DND-41 (cell line): ENCODE measurements at regions not wholly inside any gene's neighbourhood (a gene's known extent, or its start where the extent isn't known, plus 50 kb on each side); places are given as distances from the start of the nearest gene placed in this dataset.

Experiments
- CTCF ChIP-seq: IDR thresholded peaks from 2 replicates; pipeline ENCODE4 v1.5.1; 2012; ENCODE audit warnings: borderline replicate concordance, low read length, moderate library complexity, mild to moderate bottlenecking; ENCODE audit not compliant: poor library complexity, severe bottlenecking; ENCODE audit errors: extremely low read depth
- EZH2 ChIP-seq: IDR thresholded peaks from 3 replicates; pipeline ENCODE4 v1.6.1; 2012; ENCODE audit warnings: borderline replicate concordance, low read depth, mild to moderate bottlenecking, moderate library complexity, low read length, inconsistent platforms; ENCODE audit not compliant: severe bottlenecking

- no peak for TF ChIP-seq CTCF
- TF ChIP-seq EZH2: no peak
Observed at GRCh38 chr1:228814176-228814575, 78.9 kb downstream of the RHOU start.
